Calu3 (cell line): ENCODE measurements at regions not wholly inside any gene's neighbourhood (a gene's known extent, or its start where the extent isn't known, plus 50 kb on each side); places are given as distances from the start of the nearest gene placed in this dataset.

Experiments used
- BruUV-seq: library from RNA; stranded (reverse); fragments of 400-500 nt; replicated peaks from 2 replicates; lab custom pipeline; 2021; lab: Mats Ljungman, UMichigan
- CTCF ChIA-PET: fragments of 300-600 bp; sonication (Branson Sonifier 250); formaldehyde crosslinking; loops from one replicate; lab custom pipeline; 2022; ENCODE audit warnings: antibody characterized with exemption; lab: Charles Lee
- DNase-seq: peaks from one replicate; pipeline ENCODE4 v3.0.0; 2022
- H3K27ac Mint-ChIP-seq: one replicate; pipeline ENCODE4 v1.8.0; 2022; ENCODE audit warnings: mixed read lengths; ENCODE audit not compliant: unreplicated experiment
- H3K27me3 Mint-ChIP-seq: one replicate; pipeline ENCODE4 v1.8.0; 2022; ENCODE audit warnings: mixed read lengths; ENCODE audit not compliant: unreplicated experiment
- H3K36me3 Mint-ChIP-seq: one replicate; pipeline ENCODE4 v1.8.0; 2022; ENCODE audit warnings: mild to moderate bottlenecking, moderate library complexity, mixed read lengths; ENCODE audit not compliant: insufficient read depth, unreplicated experiment
- H3K4me1 Mint-ChIP-seq: one replicate; pipeline ENCODE4 v1.8.0; 2022; ENCODE audit warnings: mild to moderate bottlenecking, low read depth, mixed read lengths; ENCODE audit not compliant: unreplicated experiment
- H3K4me3 Mint-ChIP-seq: one replicate; pipeline ENCODE4 v1.8.0; 2022; ENCODE audit warnings: mild to moderate bottlenecking, low read depth, moderate library complexity, mixed read lengths; ENCODE audit not compliant: unreplicated experiment
- H3K9me3 Mint-ChIP-seq: one replicate; pipeline ENCODE4 v1.8.0; 2022; ENCODE audit warnings: low read depth, mixed read lengths; ENCODE audit not compliant: unreplicated experiment
- CTCF ChIP-seq: fragments of 200-600 bp; IDR thresholded peaks from one replicate; pipeline ENCODE4 v1.8.0; 2022; ENCODE audit warnings: antibody characterized with exemption; ENCODE audit not compliant: unreplicated experiment
- intact Hi-C: fragments of 100-400 bp; cut with micrococcal nuclease; formaldehyde crosslinking; loops from one replicate; pipeline ENCODE4 v1.10.0; 2022; ENCODE audit not compliant: unreplicated experiment

DNA sequence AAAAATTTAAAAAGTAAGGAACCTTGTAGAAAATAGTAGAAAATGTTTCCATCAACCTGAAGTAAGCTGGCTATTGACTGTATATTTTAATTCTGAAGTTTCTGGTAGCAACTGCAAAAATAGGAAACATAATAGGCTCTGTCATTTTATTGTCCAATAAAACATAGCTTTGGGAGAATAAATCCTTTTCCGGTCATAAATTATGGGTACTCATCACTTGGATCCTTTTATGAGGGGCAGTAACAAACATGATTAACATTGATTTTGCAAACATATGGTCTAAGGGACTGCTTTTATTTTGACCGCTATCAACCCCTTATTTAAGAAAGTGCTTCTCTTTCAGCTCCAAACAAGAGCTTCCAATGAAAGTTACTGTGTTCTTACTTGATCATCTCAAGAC lies 495.9 kb upstream of the ANKRD30A start:
- Mint-ChIP-seq H3K4me3 (no peak overlapping the region), H3K36me3 (no peaks in the 10 kb centered on the region), H3K27me3 (no peaks in the 10 kb centered on the region), H3K9me3 (peaks cover 4% of the 10 kb centered on the region), H3K4me1 (no peaks in the 10 kb centered on the region), H3K27ac (no peak overlapping the region)
- TF ChIP-seq CTCF, result no peak
- intact Hi-C loops, result no loop called here
- DNase-seq, result no peak
- no TSS peak for BruUV-seq
- CTCF ChIA-PET, result no interaction called here

- intact Hi-C loops, result no loop called here
- CTCF ChIA-PET, result no interaction called here
- BruUV-seq, result no TSS peak
- no peaks in the 10 kb centered on the region for H3K36me3 Mint-ChIP-seq
- no peak overlapping the region for H3K4me3 Mint-ChIP-seq
- no peak overlapping the region for H3K27ac Mint-ChIP-seq
- H3K27me3 Mint-ChIP-seq, result no peaks in the 10 kb centered on the region
- DNase-seq, result no peak
- no peaks in the 10 kb centered on the region for H3K4me1 Mint-ChIP-seq
- peaks cover 10% of the 10 kb centered on the region for H3K9me3 Mint-ChIP-seq
- TF ChIP-seq CTCF, result no peak
Observed at GRCh38 chr10:36624551-36625100, 500.8 kb upstream of the ANKRD30A start.

DNA sequence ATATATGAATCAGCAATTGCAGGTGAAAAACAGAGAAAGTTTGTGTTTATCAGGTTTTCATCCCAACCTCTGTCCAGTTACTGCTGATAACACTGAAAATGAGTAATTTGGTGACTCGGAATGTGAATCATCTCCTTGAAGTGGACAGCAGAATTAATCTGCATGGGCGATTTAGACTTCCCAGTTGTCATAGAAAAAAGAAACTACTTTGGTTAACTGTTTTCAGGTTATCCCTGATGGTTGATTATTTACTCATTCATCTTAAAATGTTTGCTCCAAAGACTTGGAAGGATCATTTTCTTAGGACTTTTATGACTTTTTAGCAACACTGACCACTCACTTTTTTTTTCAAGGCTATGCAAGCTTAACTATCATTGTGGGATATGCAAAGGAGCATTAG lies 504.1 kb upstream of the ANKRD30A start:
- no peak for DNase-seq
- no peak for TF ChIP-seq CTCF
- intact Hi-C loops, result no loop called here
- Mint-ChIP-seq H3K4me3 (no peak overlapping the region), H3K27ac (no peak overlapping the region), H3K9me3 (peaks cover 10% of the 10 kb centered on the region), H3K4me1 (no peaks in the 10 kb centered on the region), H3K36me3 (no peaks in the 10 kb centered on the region), H3K27me3 (no peaks in the 10 kb centered on the region)
- BruUV-seq, result no TSS peak
- CTCF ChIA-PET, result no interaction called here

GRCh38 chr10:36612436-36612835 lies 513.0 kb upstream of the ANKRD30A start:
- DNase-seq, result no peak
- Mint-ChIP-seq H3K4me1 (no peaks in the 10 kb centered on the region), H3K27me3 (no peaks in the 10 kb centered on the region), H3K27ac (no peak overlapping the region), H3K36me3 (no peaks in the 10 kb centered on the region), H3K9me3 (peaks cover 11% of the 10 kb centered on the region), H3K4me3 (no peak overlapping the region)
- intact Hi-C loops, result no loop called here
- CTCF ChIA-PET, result no interaction called here
- no TSS peak for BruUV-seq
- no peak for TF ChIP-seq CTCF
